B cell (primary cell): ENCODE measurements at regions not wholly inside any gene's neighbourhood (a gene's known extent, or its start where the extent isn't known, plus 50 kb on each side); places are given as distances from the start of the nearest gene placed in this dataset.

ENCODE experiments used
- ATAC-seq: fragments of 200-7000 bp; cut with Tn5 transposase; one replicate; pipeline ENCODE4 v1.10.0; 2021; ENCODE audit warnings: low read depth, mild to moderate bottlenecking, moderate number of reproducible peaks, moderate library complexity
- CTCF ChIA-PET: fragments of 350-600 bp; sonication (Branson Sonifier 250); formaldehyde crosslinking; loops from one replicate; lab custom pipeline; 2021; ENCODE audit warnings: antibody characterized with exemption, inconsistent platforms; lab: Charles Lee
- POLR2A ChIA-PET: fragments of 350-600 bp; sonication (Branson Sonifier 250); formaldehyde crosslinking; loops from one replicate; lab custom pipeline; 2021; ENCODE audit warnings: antibody characterized with exemption; lab: Charles Lee
- DNase-seq: peaks from one replicate; pipeline ENCODE4 v3.0.0; 2013
- H2AFZ ChIP-seq: 2 replicates; pipeline ENCODE4 v1.6.1; 2012; ENCODE audit warnings: mild to moderate bottlenecking, low read depth, low read length; ENCODE audit not compliant: insufficient read depth, poor library complexity, severe bottlenecking
- H3K27ac ChIP-seq, 2 donors: 1 replicate in 1 of 2; 2 replicates in 1 of 2; pipeline ENCODE4 v1.5.1; 2012 to 2013; ENCODE audit warnings: low read length in 2 of 2, mild to moderate bottlenecking in 2 of 2, moderate library complexity in 1 of 2
- H3K27me3 ChIP-seq, 4 experiments: fragments of 200-600 bp in 1 of 4; sonication (generic) in 1 of 4; replicated peaks in 1 of 4; 1 replicate in 2 of 4; 2 replicates in 2 of 4; pipeline versions ENCODE4 v1.6.1 to v1.7.0; 2013 to 2016; ENCODE audit warnings: low read length in 3 of 4, mild to moderate bottlenecking in 2 of 4, mixed read lengths in 1 of 4, moderate library complexity in 1 of 4; ENCODE audit not compliant: insufficient read depth in 4 of 4, control insufficient read depth in 3 of 4; ENCODE audit errors: control extremely low read depth in 1 of 4
- H3K36me3 ChIP-seq, 2 experiments: replicated peaks in 1 of 2; 1 replicate in 1 of 2; 2 replicates in 1 of 2; pipeline versions ENCODE4 v1.6.1 to v1.7.1; 2013; ENCODE audit warnings: low read length in 1 of 2; ENCODE audit not compliant: insufficient read depth in 2 of 2, control insufficient read depth in 1 of 2; ENCODE audit errors: control extremely low read depth in 1 of 2, extremely low read depth in 1 of 2
- H3K4me1 ChIP-seq, 2 donors: fragments of 200-600 bp in 1 of 2; sonication (generic) in 1 of 2; 1 replicate in 1 of 2; 2 replicates in 1 of 2; pipeline versions ENCODE4 v1.5.1 to v1.6.1; 2013 to 2017; ENCODE audit warnings: low read length in 2 of 2; ENCODE audit not compliant: control insufficient read depth in 2 of 2, insufficient read depth in 2 of 2
- H3K4me2 ChIP-seq: replicated peaks from 2 replicates; pipeline ENCODE3; 2012; ENCODE audit warnings: mild to moderate bottlenecking, low read depth, low read length; ENCODE audit not compliant: poor library complexity, severe bottlenecking
- H3K4me3 ChIP-seq, 5 experiments: fragments of 200-600 bp in 1 of 5; sonication (generic) in 1 of 5; 1 replicate in 3 of 5; 2 replicates in 2 of 5; pipeline versions ENCODE4 v1.5.1 to v1.7.0; 2011 to 2016; ENCODE audit warnings: low read length in 4 of 5, mild to moderate bottlenecking in 4 of 5, low read depth in 2 of 5, control low read depth in 1 of 5, moderate library complexity in 1 of 5; ENCODE audit not compliant: insufficient read depth in 1 of 5; ENCODE audit errors: control extremely low read depth in 1 of 5, extremely low read depth in 1 of 5
- H3K79me2 ChIP-seq: fragments of 200-600 bp; sonication (generic); one replicate; pipeline ENCODE4 v1.6.0; 2016; ENCODE audit warnings: low read length; ENCODE audit not compliant: control insufficient read depth, insufficient read depth
- H3K9ac ChIP-seq: fragments of 200-600 bp; sonication (generic); 2 replicates; pipeline ENCODE4 v1.6.1; 2017; ENCODE audit warnings: mild to moderate bottlenecking, low read length, moderate library complexity
- H3K9me3 ChIP-seq, 3 donors: one replicate each; pipeline versions ENCODE4 v1.6.1 to v1.7.1; 2013; ENCODE audit warnings: low read length in 2 of 3; ENCODE audit not compliant: control insufficient read depth in 2 of 3, insufficient read depth in 1 of 3; ENCODE audit errors: control extremely low read depth in 1 of 3
- H4K20me1 ChIP-seq: 2 replicates; pipeline ENCODE4 v1.6.0; 2012; ENCODE audit warnings: mild to moderate bottlenecking, low read length; ENCODE audit not compliant: insufficient read depth, control insufficient read depth, poor library complexity, severe bottlenecking
- H3K27ac Mint-ChIP-seq: one replicate; pipeline ENCODE4 v1.8.0; 2021; ENCODE audit warnings: mixed read lengths
- H3K27me3 Mint-ChIP-seq: one replicate; pipeline ENCODE4 v1.8.0; 2021; ENCODE audit warnings: mixed read lengths
- H3K4me1 Mint-ChIP-seq: one replicate; pipeline ENCODE4 v1.8.0; 2021; ENCODE audit warnings: mixed read lengths
- H3K4me3 Mint-ChIP-seq: one replicate; pipeline ENCODE4 v1.8.0; 2021; ENCODE audit warnings: mixed read lengths
- H3K9me3 Mint-ChIP-seq: one replicate; pipeline ENCODE4 v1.8.0; 2022; ENCODE audit warnings: mixed read lengths; ENCODE audit not compliant: insufficient read depth
- CTCF ChIP-seq: fragments of 200-600 bp; IDR thresholded peaks from one replicate; pipeline ENCODE4 v1.8.0; 2022; ENCODE audit warnings: antibody characterized with exemption, mild to moderate bottlenecking
- EZH2 ChIP-seq: IDR thresholded peaks from 2 replicates; pipeline ENCODE4 v1.6.1; 2012; ENCODE audit warnings: borderline replicate concordance, low read depth, mild to moderate bottlenecking, moderate library complexity, low read length; ENCODE audit not compliant: insufficient read depth, poor library complexity, severe bottlenecking
- WGBS: methylation state at CpG from one replicate; pipeline ENCODE4 v1.1.5; 2013; ENCODE audit warnings: missing lambda C conversion rate; ENCODE audit not compliant: insufficient coverage; 5-methylcytosine and 5-hydroxymethylcytosine counted together
- intact Hi-C: fragments of 100-400 bp; cut with micrococcal nuclease; formaldehyde crosslinking; loops from one replicate; pipeline ENCODE4 v1.10.0; 2022

DNA sequence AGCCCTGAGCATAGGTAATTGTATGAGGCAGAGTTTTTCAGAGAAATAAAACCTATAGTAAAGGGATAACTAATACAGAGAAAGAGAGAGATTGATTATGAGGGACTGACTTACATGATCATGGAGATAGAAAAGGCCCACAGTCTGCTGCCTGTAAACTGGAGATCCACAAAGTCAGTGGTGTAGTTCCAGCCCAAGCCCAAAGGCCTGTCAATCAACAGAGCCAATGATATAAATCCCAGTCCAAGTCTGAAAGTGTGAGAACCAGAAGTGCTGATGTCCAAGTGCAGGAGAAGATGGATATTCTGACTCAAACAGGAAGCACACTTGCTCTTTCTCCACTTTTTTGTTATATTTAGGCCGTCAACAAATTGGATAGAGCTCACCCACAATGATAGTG, 340.1 kb upstream of the RGS18 start:
- intact Hi-C loops = no loop called here
- Histone ChIP-seq H4K20me1 (no peaks in the 10 kb centered on the region), H3K9ac (no peak overlapping the region), H3K4me2 (no peak overlapping the region), H3K4me1 (no peaks in the 10 kb centered on the region), H3K4me3 (no peak overlapping the region), H2AFZ (no peak overlapping the region), H3K27ac (no peak overlapping the region), H3K9me3 (peaks cover 0 to 2% (median 0%) of the 10 kb centered on the region in 3 donors), H3K36me3 (no peaks in the 10 kb centered on the region), H3K27me3 (no peaks in the 10 kb centered on the region), H3K79me2 (no peaks in the 10 kb centered on the region)
- ChIA-PET POLR2A (no interaction called here), CTCF (no interaction called here)
- Mint-ChIP-seq H3K4me3 (no peak overlapping the region), H3K27me3 (no peaks in the 10 kb centered on the region), H3K27ac (no peak overlapping the region), H3K9me3 (peaks cover 3% of the 10 kb centered on the region), H3K4me1 (no peaks in the 10 kb centered on the region)
- ATAC-seq (no peak), DNase-seq (no peak)
- 100% methylated on average over 1 of the region's 1 CpG for WGBS
- TF ChIP-seq EZH2 (no peak), CTCF (no peak)

GRCh38 chr1:191831572-191831971, 326.7 kb upstream of the RGS18 start:
- H3K9me3 Mint-ChIP-seq = no peaks in the 10 kb centered on the region
- no peaks in the 10 kb centered on the region for H3K27me3 ChIP-seq
- no peak overlapping the region for H3K27ac Mint-ChIP-seq
- no peak overlapping the region for H3K4me3 ChIP-seq
- H3K4me1 ChIP-seq = no peaks in the 10 kb centered on the region
- ChIA-PET CTCF (no interaction called here), POLR2A (no interaction called here)
- H2AFZ ChIP-seq = no peak overlapping the region
- H3K4me3 Mint-ChIP-seq = no peak overlapping the region
- H3K79me2 ChIP-seq = no peaks in the 10 kb centered on the region
- no peak for ATAC-seq
- TF ChIP-seq EZH2 = no peak
- TF ChIP-seq CTCF = no peak
- no peak for DNase-seq
- H3K9ac ChIP-seq = no peak overlapping the region
- intact Hi-C loops = no loop called here
- no peak overlapping the region for H3K4me2 ChIP-seq
- H4K20me1 ChIP-seq = no peaks in the 10 kb centered on the region
- H3K9me3 ChIP-seq = no peaks in the 10 kb centered on the region
- H3K36me3 ChIP-seq = no peaks in the 10 kb centered on the region
- 92% methylated on average over 2 of the region's 4 CpGs for WGBS
- H3K27me3 Mint-ChIP-seq = no peaks in the 10 kb centered on the region
- H3K27ac ChIP-seq = no peak overlapping the region
- H3K4me1 Mint-ChIP-seq = no peaks in the 10 kb centered on the region
